ENCODE measurements at regions not wholly inside any gene's neighbourhood (a gene's known extent, or its start where the extent isn't known, plus 50 kb on each side); places are given as distances from the start of the nearest gene placed in this dataset.
"Not testable (repeated sequence)": the region's sequence is repeated elsewhere in the genome, so short reads cannot be mapped to it uniquely, and the experiment has no call there.

DNA sequence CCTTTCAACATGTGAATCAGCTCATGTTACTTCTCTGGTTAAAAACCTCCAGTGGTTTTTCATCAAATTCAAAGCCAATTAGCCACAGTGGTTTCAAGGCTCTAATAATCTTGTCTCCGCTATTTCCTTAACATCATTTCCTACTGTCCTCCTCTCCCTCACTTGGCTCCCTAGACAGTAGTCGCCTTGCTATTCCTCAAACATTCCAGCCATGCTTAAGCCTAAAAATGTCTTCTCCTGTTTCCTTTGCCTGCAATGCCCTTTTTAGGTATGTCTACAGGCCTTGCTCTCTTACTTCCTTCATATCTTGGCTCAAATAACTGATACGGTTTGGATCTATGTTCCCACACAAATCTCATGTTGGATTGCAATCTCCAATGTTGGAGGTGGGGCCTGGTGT lies 779.4 kb upstream of the LRRN3 start:
- no peak for ATAC-seq

DNA sequence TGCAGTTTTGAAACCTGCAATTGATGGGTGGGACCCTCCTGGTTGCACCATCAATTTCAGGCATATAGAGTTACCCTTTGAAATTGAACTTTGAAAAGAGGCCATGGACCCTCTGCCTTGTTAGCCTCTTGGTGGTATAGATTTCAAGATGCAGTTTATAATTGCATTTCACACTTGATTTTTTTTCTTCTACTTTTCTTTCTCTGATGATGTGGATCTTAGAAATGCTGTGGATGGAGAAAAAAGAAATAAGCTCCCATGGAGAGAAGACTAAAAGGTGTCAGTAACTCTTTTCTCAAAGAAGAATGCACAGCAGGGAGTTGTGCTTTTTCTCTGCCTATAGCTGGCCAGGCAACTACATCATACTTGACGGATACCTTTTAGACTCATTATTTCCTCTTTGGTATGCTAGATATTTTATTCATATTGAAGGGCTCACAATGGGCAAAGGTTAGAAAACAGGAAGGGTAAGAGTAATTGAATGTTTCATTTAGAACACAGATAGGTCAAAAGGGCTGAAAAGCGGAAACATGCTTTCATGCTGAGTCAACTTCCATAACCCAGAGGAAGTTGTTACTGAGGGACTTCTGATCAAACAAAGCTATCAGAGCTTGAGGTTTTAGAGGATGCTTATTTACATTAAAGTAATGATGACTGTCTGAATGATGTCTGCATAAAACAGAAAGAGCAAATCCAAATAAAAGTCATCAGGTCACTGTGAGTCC lies 773.2 kb upstream of the LRRN3 start:
- ATAC-seq, result no peak
- no peak for TF ChIP-seq TCF4 (CRISPR knock-in tag; IDR thresholded peaks at IDR 0.05; ENCODE audit: borderline replicate concordance)
- no peak for TF ChIP-seq ISL1 (CRISPR knock-in tag; IDR thresholded peaks at IDR 0.05)
- TF ChIP-seq ZNF70 (CRISPR knock-in tag; IDR thresholded peaks at IDR 0.05), result no peak
- no peak for TF ChIP-seq ARNTL (CRISPR knock-in tag; IDR thresholded peaks at IDR 0.05; ENCODE audit: borderline replicate concordance, low read depth)
- TF ChIP-seq PPARA (CRISPR knock-in tag; IDR thresholded peaks at IDR 0.05; ENCODE audit: borderline replicate concordance), result no peak
- TF ChIP-seq ZFP30 (CRISPR knock-in tag; IDR thresholded peaks at IDR 0.05), result no peak
- no peak for TF ChIP-seq PATZ1 (CRISPR knock-in tag; IDR thresholded peaks at IDR 0.05; ENCODE audit: borderline replicate concordance)
- no peak for TF ChIP-seq ZFP3 (CRISPR knock-in tag; IDR thresholded peaks at IDR 0.05)
- no peak for TF ChIP-seq ZNF565 (CRISPR knock-in tag; conservative IDR thresholded peaks at IDR 0.05; ENCODE audit: low read depth)
- no peak for TF ChIP-seq BACH2 (CRISPR knock-in tag; IDR thresholded peaks at IDR 0.05; ENCODE audit: borderline replicate concordance)
- no peak for TF ChIP-seq CSDC2 (CRISPR knock-in tag; IDR thresholded peaks at IDR 0.05)

More for the DNA sequence above, 779.4 kb upstream of the LRRN3 start:
- no peak for TF ChIP-seq ISL1 (CRISPR knock-in tag; IDR thresholded peaks at IDR 0.05)
- no peak for TF ChIP-seq PPARA (CRISPR knock-in tag; IDR thresholded peaks at IDR 0.05; ENCODE audit: borderline replicate concordance)
- no peak for TF ChIP-seq PATZ1 (CRISPR knock-in tag; IDR thresholded peaks at IDR 0.05; ENCODE audit: borderline replicate concordance)
- TF ChIP-seq ZNF70 (CRISPR knock-in tag; IDR thresholded peaks at IDR 0.05), result no peak
- no peak for TF ChIP-seq ZFP3 (CRISPR knock-in tag; IDR thresholded peaks at IDR 0.05)
- no peak for TF ChIP-seq SNAI2 (CRISPR knock-in tag; IDR thresholded peaks at IDR 0.05)
- no peak for TF ChIP-seq TCF4 (CRISPR knock-in tag; IDR thresholded peaks at IDR 0.05; ENCODE audit: borderline replicate concordance)
- TF ChIP-seq ZFP30 (CRISPR knock-in tag; IDR thresholded peaks at IDR 0.05), result no peak
- no peak for TF ChIP-seq GLIS3 (CRISPR knock-in tag; IDR thresholded peaks at IDR 0.05)
- TF ChIP-seq RARB (CRISPR knock-in tag; IDR thresholded peaks at IDR 0.05), result no peak
- TF ChIP-seq TOX (CRISPR knock-in tag; IDR thresholded peaks at IDR 0.05; ENCODE audit: borderline replicate concordance), result no peak
- TF ChIP-seq, protein P1, sequence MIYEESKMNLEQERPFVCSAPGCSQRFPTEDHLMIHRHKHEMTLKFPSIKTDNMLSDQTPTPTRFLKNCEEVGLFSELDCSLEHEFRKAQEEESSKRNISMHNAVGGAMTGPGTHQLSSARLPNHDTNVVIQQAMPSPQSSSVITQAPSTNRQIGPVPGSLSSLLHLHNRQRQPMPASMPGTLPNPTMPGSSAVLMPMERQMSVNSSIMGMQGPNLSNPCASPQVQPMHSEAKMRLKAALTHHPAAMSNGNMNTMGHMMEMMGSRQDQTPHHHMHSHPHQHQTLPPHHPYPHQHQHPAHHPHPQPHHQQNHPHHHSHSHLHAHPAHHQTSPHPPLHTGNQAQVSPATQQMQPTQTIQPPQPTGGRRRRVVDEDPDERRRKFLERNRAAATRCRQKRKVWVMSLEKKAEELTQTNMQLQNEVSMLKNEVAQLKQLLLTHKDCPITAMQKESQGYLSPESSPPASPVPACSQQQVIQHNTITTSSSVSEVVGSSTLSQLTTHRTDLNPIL (CRISPR knock-in tag; IDR thresholded peaks at IDR 0.05; ENCODE audit: low read depth), result no peak
- no peak for TF ChIP-seq OSR1 (CRISPR knock-in tag; IDR thresholded peaks at IDR 0.05)
- no peak for TF ChIP-seq CSDC2 (CRISPR knock-in tag; IDR thresholded peaks at IDR 0.05)
- TF ChIP-seq ZNF565 (CRISPR knock-in tag; conservative IDR thresholded peaks at IDR 0.05; ENCODE audit: low read depth), result no peak

- ATAC-seq, result not testable (repeated sequence)
Observed at GRCh38 chr7:110320285-110320684, 770.6 kb upstream of the LRRN3 start.

DNA sequence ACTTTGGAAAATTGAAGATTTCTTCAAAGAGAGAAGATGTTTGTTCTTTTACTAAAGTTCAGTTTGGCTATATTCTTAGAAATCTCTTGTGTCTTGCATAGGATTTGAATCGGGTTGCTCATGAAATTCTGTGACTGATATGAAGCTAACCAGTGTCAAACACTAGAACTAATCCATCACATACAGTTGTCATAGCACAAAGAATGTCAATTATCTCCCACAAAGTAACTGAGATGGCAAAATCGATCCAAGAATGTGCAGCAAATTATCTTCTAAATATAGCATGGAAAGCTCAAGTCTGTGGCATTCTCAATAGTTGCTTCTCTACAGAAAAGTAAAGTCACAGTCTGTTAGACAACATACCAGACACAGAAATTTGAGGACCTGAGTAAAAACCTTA lies 768.1 kb upstream of the LRRN3 start:
- ATAC-seq, result no peak
- no peak for TF ChIP-seq PATZ1 (CRISPR knock-in tag; IDR thresholded peaks at IDR 0.05; ENCODE audit: borderline replicate concordance)
- TF ChIP-seq CSRNP3 (CRISPR knock-in tag; IDR thresholded peaks at IDR 0.05), result no peak
- no peak for TF ChIP-seq ZNF70 (CRISPR knock-in tag; IDR thresholded peaks at IDR 0.05)
- no peak for TF ChIP-seq ZFP30 (CRISPR knock-in tag; IDR thresholded peaks at IDR 0.05)
- TF ChIP-seq TOX (CRISPR knock-in tag; IDR thresholded peaks at IDR 0.05; ENCODE audit: borderline replicate concordance), result no peak
- no peak for TF ChIP-seq TCF4 (CRISPR knock-in tag; IDR thresholded peaks at IDR 0.05; ENCODE audit: borderline replicate concordance)

Data from SK-N-SH treated with all-trans-retinoic acid at 6 μM for 48 hours (cell line).